GM12878 (cell line): ENCODE measurements at regions not wholly inside any gene's neighbourhood (a gene's known extent, or its start where the extent isn't known, plus 50 kb on each side); places are given as distances from the start of the nearest gene placed in this dataset.

Source experiments
- ATAC-seq: fragments of 200-7000 bp; cut with Tn5 transposase; 3 replicates; pipeline ENCODE4 v1.9.1; 2020; ENCODE audit warnings: mild to moderate bottlenecking, moderate library complexity
- BruUV-seq: library from RNA; stranded (reverse); fragments of 400-500 nt; replicated peaks from 2 replicates; lab custom pipeline; 2021; lab: Mats Ljungman, UMichigan
- CTCF ChIA-PET: fragments of 300-600 bp; sonication (Branson Sonifier 250); formaldehyde crosslinking; extraction: SDS; loops from one replicate; lab custom pipeline; 2021; ENCODE audit warnings: inconsistent platforms; lab: Yijun Ruan, JAX
- POLR2A ChIA-PET: fragments of 350-600 bp; formaldehyde crosslinking; extraction: SDS; loops from one replicate; lab custom pipeline; 2021; ENCODE audit warnings: inconsistent platforms; lab: Charles Lee
- RAD21 ChIA-PET: fragments of 300-600 bp; sonication (Branson Sonifier 250); formaldehyde crosslinking; loops from one replicate; lab custom pipeline; 2023; ENCODE audit warnings: antibody characterized with exemption; ENCODE audit not compliant: unreplicated experiment; lab: Charles Lee
- SMC1A ChIA-PET: fragments of 300-600 bp; sonication (Branson Sonifier 250); formaldehyde crosslinking; loops from one replicate; lab custom pipeline; 2023; ENCODE audit not compliant: unreplicated experiment, uncharacterized antibody; lab: Charles Lee
- DNase-seq: peaks from one replicate; pipeline ENCODE4 v3.0.0-alpha.2; 2011; ENCODE audit warnings: low read depth, low spot score
- FAIRE-seq: peaks from 3 replicates; lab custom pipeline; 2011; peaks lifted over from hg19 to GRCh38; lab: Jason Lieb, UNC
- H2AFZ ChIP-seq: 2 replicates; pipeline ENCODE4 v1.6.0; 2011; ENCODE audit warnings: low read depth, low read length, control low read depth; ENCODE audit not compliant: control insufficient read depth
- H3K27ac ChIP-seq: 2 replicates; pipeline ENCODE4 v1.5.1; 2011; ENCODE audit warnings: control low read depth; ENCODE audit not compliant: control insufficient read depth, insufficient read depth
- H3K27me3 ChIP-seq, 2 experiments: replicated peaks in 1 of 2; 2 replicates each; pipeline versions ENCODE4 v1.6.0 to v1.6.1; 2011; ENCODE audit warnings: low read length in 1 of 2; ENCODE audit not compliant: control insufficient read depth in 2 of 2, insufficient read depth in 2 of 2
- H3K36me3 ChIP-seq, 2 experiments: 2 replicates each; pipeline ENCODE4 v1.5.1; 2011; ENCODE audit warnings: low read length in 1 of 2; ENCODE audit not compliant: control insufficient read depth in 2 of 2, insufficient read depth in 2 of 2
- H3K4me1 ChIP-seq: 2 replicates; pipeline ENCODE4 v1.6.1; 2011; ENCODE audit warnings: mild to moderate bottlenecking, low read length, moderate library complexity, mixed read lengths; ENCODE audit not compliant: control insufficient read depth, insufficient read depth
- H3K4me2 ChIP-seq: 2 replicates; pipeline ENCODE4 v1.6.0; 2011; ENCODE audit warnings: control low read depth; ENCODE audit not compliant: control insufficient read depth, insufficient read depth
- H3K4me3 ChIP-seq: fragments of 200-600 bp; sonication (generic); 2 replicates; pipeline ENCODE4 v1.5.1; 2016
- H3K79me2 ChIP-seq: 2 replicates; pipeline ENCODE4 v1.6.0; 2011; ENCODE audit warnings: low read length; ENCODE audit not compliant: control insufficient read depth, insufficient read depth
- H3K9ac ChIP-seq: 2 replicates; pipeline ENCODE4 v1.8.0; 2011; ENCODE audit warnings: low read length, control low read depth, mixed read lengths; ENCODE audit not compliant: control insufficient read depth, insufficient read depth
- H3K9me3 ChIP-seq: replicated peaks from 3 replicates; pipeline ENCODE4 v1.5.1; 2011; ENCODE audit warnings: mild to moderate bottlenecking, low read length; ENCODE audit not compliant: control insufficient read depth, insufficient read depth
- H4K20me1 ChIP-seq: 2 replicates; pipeline ENCODE4 v1.6.0; 2011; ENCODE audit not compliant: control insufficient read depth, insufficient read depth
- ATF3 ChIP-seq: IDR thresholded peaks from 2 replicates; pipeline ENCODE4 v1.6.1; 2011; ENCODE audit warnings: low read depth, mild to moderate bottlenecking, low read length, moderate library complexity, borderline replicate concordance; ENCODE audit errors: extremely low read depth
- DPF2 ChIP-seq: fragments of 450-650 bp; IDR thresholded peaks from 2 replicates; pipeline ENCODE4 v1.6.1; 2017; ENCODE audit warnings: mild to moderate bottlenecking
- NR2C2 ChIP-seq: IDR thresholded peaks from 2 replicates; pipeline ENCODE4 v1.6.1; 2011; ENCODE audit warnings: borderline replicate concordance, low read depth; ENCODE audit not compliant: control insufficient read depth, insufficient read length
- PKNOX1 ChIP-seq: fragments of 450-650 bp; IDR thresholded peaks from 2 replicates; pipeline ENCODE4 v1.6.1; 2016; ENCODE audit warnings: mild to moderate bottlenecking
- RAD21 ChIP-seq: IDR thresholded peaks from 2 replicates; pipeline ENCODE4 v1.6.1; 2011; ENCODE audit warnings: mild to moderate bottlenecking, low read depth, low read length, moderate library complexity; ENCODE audit not compliant: insufficient read depth
- TARDBP ChIP-seq: IDR thresholded peaks from 2 replicates; pipeline ENCODE4 v1.6.1; 2016; ENCODE audit warnings: borderline replicate concordance
- ZBED1 ChIP-seq: IDR thresholded peaks from 2 replicates; pipeline ENCODE4 v1.6.1; 2016; ENCODE audit warnings: borderline replicate concordance
- WGBS: methylation state at CpG from one replicate; pipeline ENCODE4 v1.1.6; 2016; ENCODE audit warnings: low lambda C conversion rate; ENCODE audit not compliant: insufficient replicate concordance, insufficient coverage; ENCODE audit errors: missing lambda C conversion rate; 5-methylcytosine and 5-hydroxymethylcytosine counted together
- in situ Hi-C: fragments of 300-500 bp; cut with MboI; formaldehyde crosslinking; loops from 9 replicates; pipeline ENCODE4 v1.14.3; 2018; ENCODE audit warnings: mixed read lengths
- intact Hi-C: fragments of 100-400 bp; cut with micrococcal nuclease; formaldehyde crosslinking; loops from one replicate; pipeline ENCODE4 v1.14.2; 2022; ENCODE audit not compliant: unreplicated experiment

GRCh38 chr2:126972279-126972626, 73.6 kb downstream of the TEX51 start:
- ChIA-PET POLR2A (no interaction called here), CTCF (interaction anchor here (0.6 to 2.9 kb wide), 35 partner anchors 10 to 1227 kb away, joined by 3 to 25 read pairs (median 4); no protein-coding TSS in a partner anchor), RAD21 (interaction anchor here (0.8 to 1.7 kb wide), 13 partner anchors 13 to 444 kb away, joined by 3 to 15 read pairs (median 4); no protein-coding TSS in a partner anchor), SMC1A (interaction anchor here (0.7 to 2.4 kb wide), 6 partner anchors 12 to 444 kb away, joined by 3 to 7 read pairs (median 4); no protein-coding TSS in a partner anchor)
- H3K4me1 ChIP-seq, result no peaks in the 10 kb centered on the region
- intact Hi-C loops, result loop anchor here (1.0 to 5.0 kb wide), 4 partner anchors 65 to 444 kb away; no protein-coding TSS in a partner anchor
- BruUV-seq, result no TSS peak
- H4K20me1 ChIP-seq, result no peaks in the 10 kb centered on the region
- H3K9ac ChIP-seq, result no peak overlapping the region
- ATAC-seq (no peak), FAIRE-seq (no peak), DNase-seq (no peak)
- H3K36me3 ChIP-seq, result no peaks in the 10 kb centered on the region
- no peak overlapping the region for H2AFZ ChIP-seq
- H3K4me2 ChIP-seq, result no peak overlapping the region
- no peaks in the 10 kb centered on the region for H3K9me3 ChIP-seq
- in situ Hi-C loops, result no loop called here
- H3K79me2 ChIP-seq, result no peaks in the 10 kb centered on the region
- TF ChIP-seq NR2C2 (no peak), ATF3 (no peak), ZBED1 (no peak), RAD21 (no peak), DPF2 (0 out of 2 replicates have a peak, but pooled peaks have one; percentile 2), PKNOX1 (no peak), TARDBP (no peak)
- 20% methylated on average over 10 of the region's 10 CpGs for WGBS
- no peak overlapping the region for H3K4me3 ChIP-seq
- no peak overlapping the region for H3K27ac ChIP-seq
- H3K27me3 ChIP-seq, result peaks cover 0 to 3% of the 10 kb centered on the region in 2 experiments; a peak in 3 of 4 replicates
